Endodermal cell (in vitro differentiated cells): ENCODE measurements at regions not wholly inside any gene's neighbourhood (a gene's known extent, or its start where the extent isn't known, plus 50 kb on each side); places are given as distances from the start of the nearest gene placed in this dataset.

ENCODE experiments used
- DNase-seq: peaks from one replicate; pipeline ENCODE4 v3.0.0-alpha.2; 2017
- H3K27ac ChIP-seq: 2 replicates; pipeline ENCODE4 v1.5.1; 2013; ENCODE audit warnings: mild to moderate bottlenecking, low read depth, low read length, moderate library complexity
- H3K27me3 ChIP-seq: 2 replicates; pipeline ENCODE4 v1.6.1; 2013; ENCODE audit warnings: mild to moderate bottlenecking, low read length, moderate library complexity; ENCODE audit not compliant: insufficient read depth, control insufficient read depth, poor library complexity, severe bottlenecking
- H3K36me3 ChIP-seq: 2 replicates; pipeline ENCODE4 v1.7.0; 2013; ENCODE audit warnings: mild to moderate bottlenecking, low read length, moderate library complexity; ENCODE audit not compliant: control insufficient read depth, insufficient read depth
- H3K4me1 ChIP-seq: one replicate; pipeline ENCODE4 v1.7.0; 2013; ENCODE audit warnings: low read length; ENCODE audit not compliant: control insufficient read depth, insufficient read depth
- H3K4me3 ChIP-seq: 2 replicates; pipeline ENCODE4 v1.5.1; 2013; ENCODE audit warnings: mild to moderate bottlenecking, low read length, moderate library complexity
- H3K9ac ChIP-seq: 2 replicates; pipeline ENCODE4 v1.6.1; 2013; ENCODE audit warnings: mild to moderate bottlenecking, low read length, moderate library complexity; ENCODE audit not compliant: poor library complexity, severe bottlenecking; ENCODE audit errors: extremely low read depth
- H3K9me3 ChIP-seq: 2 replicates; pipeline ENCODE4 v1.6.1; 2013; ENCODE audit warnings: mild to moderate bottlenecking, low read length, moderate library complexity; ENCODE audit not compliant: control insufficient read depth
- H3K27ac Mint-ChIP-seq: 2 replicates; pipeline ENCODE4 v1.8.0; 2020; ENCODE audit warnings: mixed read lengths
- H3K27me3 Mint-ChIP-seq: 2 replicates; pipeline ENCODE4 v1.8.0; 2021; ENCODE audit warnings: mild to moderate bottlenecking, mixed read lengths; ENCODE audit not compliant: insufficient read depth
- H3K36me3 Mint-ChIP-seq: 2 replicates; pipeline ENCODE4 v1.8.0; 2020; ENCODE audit warnings: low read depth, mixed read lengths
- H3K4me1 Mint-ChIP-seq: 2 replicates; pipeline ENCODE4 v1.8.0; 2020; ENCODE audit warnings: mixed read lengths
- H3K4me3 Mint-ChIP-seq: 2 replicates; pipeline ENCODE4 v1.8.0; 2020; ENCODE audit warnings: mild to moderate bottlenecking, moderate library complexity, mixed read lengths
- H3K9me3 Mint-ChIP-seq: 2 replicates; pipeline ENCODE4 v1.8.0; 2020; ENCODE audit warnings: mild to moderate bottlenecking, mixed read lengths
- WGBS, 2 experiments: methylation state at CpG; one replicate each; pipeline versions ENCODE4 v1.1.5 to v1.1.7; 2013; ENCODE audit warnings: missing lambda C conversion rate in 2 of 2, mixed read lengths in 1 of 2; ENCODE audit not compliant: insufficient coverage in 1 of 2, insufficient read length in 1 of 2; 5-methylcytosine and 5-hydroxymethylcytosine counted together
- TF ChIP-seq, protein P1 (sequence below): fragments of 200-600 bp; sonication (generic); conservative IDR thresholded peaks from 2 replicates; pipeline ENCODE4 v1.5.0; 2021; ENCODE audit warnings: antibody characterized with exemption, mild to moderate bottlenecking

DNA sequence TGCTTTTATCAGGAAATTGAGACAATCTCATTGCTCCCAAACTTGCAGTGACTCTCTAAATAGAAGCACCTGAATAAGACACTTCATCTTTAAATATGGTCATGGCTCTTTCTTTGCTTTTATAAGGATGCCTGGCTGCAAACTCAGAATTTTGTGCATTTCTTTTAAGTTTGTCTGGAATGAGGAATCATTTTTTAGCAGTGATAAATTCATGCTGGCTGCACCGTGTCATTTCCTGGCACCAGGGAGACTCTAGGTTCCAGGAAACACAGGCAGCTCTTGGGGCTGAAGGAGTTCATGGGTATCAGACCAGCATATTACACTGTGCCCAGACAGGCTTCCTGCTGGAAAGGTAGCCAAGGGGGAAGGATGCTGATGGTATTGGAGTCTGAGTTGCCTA lies 109.9 kb downstream of the NUDT12 start:
- H3K4me1 Mint-ChIP-seq: no peaks in the 10 kb centered on the region
- no peaks in the 10 kb centered on the region for H3K27me3 ChIP-seq
- no peaks in the 10 kb centered on the region for H3K36me3 Mint-ChIP-seq
- no peak overlapping the region for H3K9ac ChIP-seq
- no peaks in the 10 kb centered on the region for H3K9me3 Mint-ChIP-seq
- no peak overlapping the region for H3K4me3 ChIP-seq
- H3K36me3 ChIP-seq: no peaks in the 10 kb centered on the region
- no peak overlapping the region for H3K27ac Mint-ChIP-seq
- no peak overlapping the region for H3K27ac ChIP-seq
- H3K9me3 ChIP-seq: no peaks in the 10 kb centered on the region
- DNase-seq: no peak
- TF ChIP-seq, protein P1, sequence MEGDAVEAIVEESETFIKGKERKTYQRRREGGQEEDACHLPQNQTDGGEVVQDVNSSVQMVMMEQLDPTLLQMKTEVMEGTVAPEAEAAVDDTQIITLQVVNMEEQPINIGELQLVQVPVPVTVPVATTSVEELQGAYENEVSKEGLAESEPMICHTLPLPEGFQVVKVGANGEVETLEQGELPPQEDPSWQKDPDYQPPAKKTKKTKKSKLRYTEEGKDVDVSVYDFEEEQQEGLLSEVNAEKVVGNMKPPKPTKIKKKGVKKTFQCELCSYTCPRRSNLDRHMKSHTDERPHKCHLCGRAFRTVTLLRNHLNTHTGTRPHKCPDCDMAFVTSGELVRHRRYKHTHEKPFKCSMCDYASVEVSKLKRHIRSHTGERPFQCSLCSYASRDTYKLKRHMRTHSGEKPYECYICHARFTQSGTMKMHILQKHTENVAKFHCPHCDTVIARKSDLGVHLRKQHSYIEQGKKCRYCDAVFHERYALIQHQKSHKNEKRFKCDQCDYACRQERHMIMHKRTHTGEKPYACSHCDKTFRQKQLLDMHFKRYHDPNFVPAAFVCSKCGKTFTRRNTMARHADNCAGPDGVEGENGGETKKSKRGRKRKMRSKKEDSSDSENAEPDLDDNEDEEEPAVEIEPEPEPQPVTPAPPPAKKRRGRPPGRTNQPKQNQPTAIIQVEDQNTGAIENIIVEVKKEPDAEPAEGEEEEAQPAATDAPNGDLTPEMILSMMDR: no peak
- 85 to 93% methylated on average over 1 of the region's 1 CpG for WGBS, 2 experiments
- H3K4me3 Mint-ChIP-seq: no peak overlapping the region
- H3K27me3 Mint-ChIP-seq: peaks cover 2% of the 10 kb centered on the region
- H3K4me1 ChIP-seq: no peaks in the 10 kb centered on the region

GRCh38 chr5:103452089-103452488 lies 110.5 kb downstream of the NUDT12 start:
- peaks cover 2% of the 10 kb centered on the region for H3K27me3 Mint-ChIP-seq
- H3K4me3 Mint-ChIP-seq: no peak overlapping the region
- no peaks in the 10 kb centered on the region for H3K9me3 ChIP-seq
- DNase-seq: no peak
- H3K4me1 Mint-ChIP-seq: no peaks in the 10 kb centered on the region
- H3K9ac ChIP-seq: no peak overlapping the region
- H3K36me3 Mint-ChIP-seq: no peaks in the 10 kb centered on the region
- 80 to 83% methylated on average over 1 to 4 of the region's 4 CpGs for WGBS, 2 experiments
- H3K4me1 ChIP-seq: no peaks in the 10 kb centered on the region
- TF ChIP-seq, protein P1: no peak
- H3K27me3 ChIP-seq: no peaks in the 10 kb centered on the region
- no peak overlapping the region for H3K4me3 ChIP-seq
- H3K27ac Mint-ChIP-seq: no peak overlapping the region
- no peaks in the 10 kb centered on the region for H3K9me3 Mint-ChIP-seq
- H3K27ac ChIP-seq: no peak overlapping the region
- H3K36me3 ChIP-seq: no peaks in the 10 kb centered on the region

GRCh38 chr5:103451261-103451660 lies 111.3 kb downstream of the NUDT12 start:
- DNase-seq: no peak

More at GRCh38 chr5:103451261-103451660, 111.3 kb downstream of the NUDT12 start:
- Mint-ChIP-seq H3K27ac (no peak overlapping the region), H3K4me1 (no peaks in the 10 kb centered on the region), H3K36me3 (no peaks in the 10 kb centered on the region), H3K9me3 (no peaks in the 10 kb centered on the region), H3K27me3 (no peaks in the 10 kb centered on the region), H3K4me3 (no peak overlapping the region)
- Histone ChIP-seq H3K36me3 (no peaks in the 10 kb centered on the region), H3K27me3 (no peaks in the 10 kb centered on the region), H3K9ac (no peak overlapping the region), H3K9me3 (no peaks in the 10 kb centered on the region), H3K4me1 (no peaks in the 10 kb centered on the region), H3K4me3 (no peak overlapping the region), H3K27ac (no peak overlapping the region)
- TF ChIP-seq, protein P1: no peak
